ENCODE measurements at regions not wholly inside any gene's neighbourhood (a gene's known extent, or its start where the extent isn't known, plus 50 kb on each side); places are given as distances from the start of the nearest gene placed in this dataset.

GRCh38 chr14:34113005-34113511 lies 162.2 kb upstream of the EGLN3 start:
- TF ChIP-seq POLR2AphosphoS5 (IDR thresholded peaks at IDR 0.05; ENCODE audit: low read depth, low read length) (no peak), RAD21 (IDR thresholded peaks at IDR 0.05; ENCODE audit: low read depth) (no peak), CTCF (IDR thresholded peaks at IDR 0.05 in 2 of 3, conservative IDR thresholded peaks at IDR 0.05 in 1 of 3; ENCODE audit: borderline replicate concordance in 1 of 3, insufficient read depth in 1 of 3, low read depth in 2 of 3, low read length in 2 of 3) (no peak), REST (IDR thresholded peaks at IDR 0.05; ENCODE audit: low read depth) (no peak), POLR2A (IDR thresholded peaks at IDR 0.05; ENCODE audit: borderline replicate concordance, extremely low read depth, insufficient read depth, insufficient read length) (no peak), ZNF274 (IDR thresholded peaks at IDR 0.05; ENCODE audit: low read depth, low read length) (no peak), EGR1 (IDR thresholded peaks at IDR 0.05; ENCODE audit: low read depth) (no peak), SRF (IDR thresholded peaks at IDR 0.05; ENCODE audit: low read depth) (no peak), YY1 (IDR thresholded peaks at IDR 0.05; ENCODE audit: extremely low read depth, insufficient replicate concordance, low read depth, low read length) (no peak)

Data from HCT116 (cell line).